Esophagus squamous epithelium (tissue), 5 donors: ENCODE measurements at regions not wholly inside any gene's neighbourhood (a gene's known extent, or its start where the extent isn't known, plus 50 kb on each side); places are given as distances from the start of the nearest gene placed in this dataset.

Experiments
- DNase-seq: peaks from one replicate; lab custom pipeline; 2025; lab: John Stamatoyannopoulos, UW
- H3K27ac ChIP-seq, 4 donors: fragments of 200-600 bp; sonication (generic); one replicate each; pipeline ENCODE4 v1.5.1; 2016 to 2019; ENCODE audit warnings: mild to moderate bottlenecking in 1 of 4
- H3K27me3 ChIP-seq, 4 donors: fragments of 200-600 bp; sonication (generic); 1 replicate in 3 of 4; 2 replicates in 1 of 4; pipeline versions ENCODE4 v1.5.1 to v1.6.0; 2017 to 2021; ENCODE audit warnings: antibody characterized with exemption in 1 of 4
- H3K36me3 ChIP-seq, 3 donors: fragments of 200-600 bp; sonication (generic); one replicate each; pipeline ENCODE4 v1.5.1; 2016 to 2019
- H3K4me1 ChIP-seq, 3 donors: fragments of 200-600 bp; sonication (generic); one replicate each; pipeline ENCODE4 v1.5.1; 2017 to 2019
- H3K4me3 ChIP-seq, 4 donors: fragments of 200-600 bp; sonication (generic); 1 replicate in 3 of 4; 2 replicates in 1 of 4; pipeline ENCODE4 v1.5.1; 2016 to 2019; ENCODE audit warnings: mild to moderate bottlenecking in 2 of 4, moderate library complexity in 1 of 4
- H3K9me3 ChIP-seq, 3 donors: fragments of 200-600 bp; sonication (generic); one replicate each; pipeline ENCODE4 v1.5.1; 2016 to 2019
- CTCF ChIP-seq, 6 experiments: fragments of 450-650 bp in 4 of 6; fragments of 200-600 bp in 2 of 6; sonication (generic) in 2 of 6; IDR thresholded peaks; one replicate each; pipeline ENCODE4 v1.5.1; 2016 to 2019; ENCODE audit warnings: antibody characterized with exemption in 6 of 6, mild to moderate bottlenecking in 4 of 6, moderate library complexity in 4 of 6
- POLR2A ChIP-seq, 4 donors: fragments of 450-650 bp; IDR thresholded peaks; one replicate each; pipeline ENCODE4 v1.6.1; 2017; ENCODE audit warnings: antibody characterized with exemption in 4 of 4, mild to moderate bottlenecking in 4 of 4, moderate library complexity in 3 of 4
- WGBS, 2 donors: methylation state at CpG; one replicate each; pipeline ENCODE4 v1.1.5; 2018; 5-methylcytosine and 5-hydroxymethylcytosine counted together
- intact Hi-C: fragments of 100-400 bp; cut with DNase I; formaldehyde crosslinking; loops from one replicate; pipeline ENCODE4 v1.15.0; 2022
- donor health status: DM: yes; HTN: yes; CAD: no.

- intact Hi-C loops = no loop called here
Observed at GRCh38 chr4:33407496-33407895, 2687.3 kb downstream of the PCDH7 start.

GRCh38 chr4:33411182-33411581 lies 2691.0 kb downstream of the PCDH7 start:
- Histone ChIP-seq H3K27me3 (no peaks in the 10 kb centered on the region), H3K9me3 (no peaks in the 10 kb centered on the region), H3K36me3 (no peaks in the 10 kb centered on the region), H3K27ac (no peak overlapping the region), H3K4me3 (no peak overlapping the region), H3K4me1 (no peaks in the 10 kb centered on the region)
- TF ChIP-seq CTCF (IDR thresholded peaks at IDR 0.05) = no peak
- no peak for TF ChIP-seq POLR2A (IDR thresholded peaks at IDR 0.05)
- no peak for DNase-seq
- intact Hi-C loops = no loop called here
- 82 to 86% methylated on average over 1 of the region's 1 CpG for WGBS, 2 donors

More at GRCh38 chr4:33407496-33407895, 2687.3 kb downstream of the PCDH7 start:
- H3K9me3 ChIP-seq = no peaks in the 10 kb centered on the region
- no peak for DNase-seq
- H3K27me3 ChIP-seq = no peaks in the 10 kb centered on the region
- no peak overlapping the region for H3K27ac ChIP-seq
- H3K36me3 ChIP-seq = no peaks in the 10 kb centered on the region
- no peaks in the 10 kb centered on the region for H3K4me1 ChIP-seq
- no peak for TF ChIP-seq POLR2A (IDR thresholded peaks at IDR 0.05)
- no peak overlapping the region for H3K4me3 ChIP-seq
- 60 to 70% methylated on average over 2 of the region's 2 CpGs for WGBS, 2 donors

GRCh38 chr4:33421887-33422286 lies 2701.7 kb downstream of the PCDH7 start:
- no peaks in the 10 kb centered on the region for H3K36me3 ChIP-seq
- no peak for TF ChIP-seq POLR2A (IDR thresholded peaks at IDR 0.05)
- no peak for TF ChIP-seq CTCF (IDR thresholded peaks at IDR 0.05)
- H3K27ac ChIP-seq = no peak overlapping the region
- H3K4me1 ChIP-seq = no peaks in the 10 kb centered on the region
- H3K4me3 ChIP-seq = no peak overlapping the region
- no peaks in the 10 kb centered on the region for H3K9me3 ChIP-seq
- 72 to 83% methylated on average over 3 of the region's 3 CpGs for WGBS, 2 donors
- H3K27me3 ChIP-seq = no peaks in the 10 kb centered on the region
- DNase-seq = no peak
- intact Hi-C loops = no loop called here

- DNase-seq = no peak
- Histone ChIP-seq H3K4me3 (no peak overlapping the region), H3K9me3 (no peaks in the 10 kb centered on the region), H3K4me1 (no peaks in the 10 kb centered on the region), H3K27me3 (no peaks in the 10 kb centered on the region), H3K27ac (no peak overlapping the region), H3K36me3 (no peaks in the 10 kb centered on the region)
- intact Hi-C loops = no loop called here
- WGBS, 2 donors = 38 to 39% methylated on average over 5 of the region's 5 CpGs
- TF ChIP-seq CTCF (IDR thresholded peaks at IDR 0.05) (no peak), POLR2A (IDR thresholded peaks at IDR 0.05) (no peak)
Observed at GRCh38 chr4:33422656-33423055, 2702.5 kb downstream of the PCDH7 start.

- intact Hi-C loops = no loop called here
- no peak for TF ChIP-seq CTCF (IDR thresholded peaks at IDR 0.05)
- TF ChIP-seq POLR2A (IDR thresholded peaks at IDR 0.05) = no peak
- H3K4me3 ChIP-seq = no peak overlapping the region
Observed at GRCh38 chr4:33425936-33426335, 2705.8 kb downstream of the PCDH7 start.

GRCh38 chr4:33427676-33428075 lies 2707.5 kb downstream of the PCDH7 start:
- no peak for DNase-seq
- Histone ChIP-seq H3K36me3 (no peaks in the 10 kb centered on the region), H3K4me1 (no peaks in the 10 kb centered on the region), H3K27ac (no peak overlapping the region), H3K27me3 (no peaks in the 10 kb centered on the region), H3K4me3 (no peak overlapping the region), H3K9me3 (no peaks in the 10 kb centered on the region)
- whole genome bisulfite sequencing, 2 donors = 53 to 61% methylated on average over 1 of the region's 1 CpG
- TF ChIP-seq CTCF (IDR thresholded peaks at IDR 0.05) (no peak), POLR2A (IDR thresholded peaks at IDR 0.05) (no peak)
- intact Hi-C loops = no loop called here

More at GRCh38 chr4:33425936-33426335, 2705.8 kb downstream of the PCDH7 start:
- no peak for DNase-seq
- H3K27ac ChIP-seq = no peak overlapping the region
- 13 to 31% methylated on average over 1 of the region's 1 CpG for WGBS, 2 donors
- no peaks in the 10 kb centered on the region for H3K27me3 ChIP-seq
- no peaks in the 10 kb centered on the region for H3K9me3 ChIP-seq
- H3K4me1 ChIP-seq = no peaks in the 10 kb centered on the region
- H3K36me3 ChIP-seq = no peaks in the 10 kb centered on the region
